A673 (cell line): ENCODE measurements at regions not wholly inside any gene's neighbourhood (a gene's known extent, or its start where the extent isn't known, plus 50 kb on each side); places are given as distances from the start of the nearest gene placed in this dataset.
"Not testable (repeated sequence)": the region's sequence is repeated elsewhere in the genome, so short reads cannot be mapped to it uniquely, and the experiment has no call there.

Source experiments
- BruUV-seq: library from RNA; stranded (reverse); fragments of 400-500 nt; replicated peaks from 2 replicates; lab custom pipeline; 2021; lab: Mats Ljungman, UMichigan
- CTCF ChIA-PET: fragments of 300-600 bp; sonication (Branson Sonifier 250); formaldehyde crosslinking; loops from one replicate; lab custom pipeline; 2022; ENCODE audit warnings: antibody characterized with exemption; lab: Charles Lee
- POLR2A ChIA-PET: fragments of 300-600 bp; sonication (Branson Sonifier 250); formaldehyde crosslinking; loops from one replicate; lab custom pipeline; 2022; ENCODE audit warnings: antibody characterized with exemption; ENCODE audit not compliant: low non-redundant PET; lab: Charles Lee
- DNase-seq: peaks from one replicate; pipeline ENCODE4 v3.0.0-alpha.2; 2015; ENCODE audit warnings: low spot score
- H3K27ac ChIP-seq: fragments of 200-600 bp; sonication (generic); 2 replicates; pipeline ENCODE4 v1.5.1; 2016; ENCODE audit warnings: mixed run types, low read depth, mild to moderate bottlenecking, mixed read lengths, antibody characterized with exemption, low read length; ENCODE audit not compliant: poor library complexity, severe bottlenecking
- H3K27me3 ChIP-seq: fragments of 200-600 bp; sonication (generic); replicated peaks from 2 replicates; pipeline ENCODE4 v1.6.1; 2017; ENCODE audit warnings: mixed run types, low read depth, mild to moderate bottlenecking, mixed read lengths, antibody characterized with exemption, low read length; ENCODE audit not compliant: insufficient read depth, poor library complexity
- H3K36me3 ChIP-seq: fragments of 200-600 bp; sonication (generic); 2 replicates; pipeline ENCODE4 v1.6.1; 2016; ENCODE audit warnings: mixed run types, mild to moderate bottlenecking, mixed read lengths, antibody characterized with exemption, low read length; ENCODE audit not compliant: insufficient read depth, poor library complexity, severe bottlenecking
- H3K4me1 ChIP-seq: fragments of 200-600 bp; sonication (generic); 2 replicates; pipeline ENCODE4 v1.6.1; 2017; ENCODE audit warnings: mixed run types, mild to moderate bottlenecking, mixed read lengths, antibody characterized with exemption, low read length; ENCODE audit not compliant: insufficient read depth, poor library complexity, severe bottlenecking
- H3K4me3 ChIP-seq: fragments of 200-600 bp; sonication (generic); 2 replicates; pipeline ENCODE4 v1.5.1; 2016; ENCODE audit warnings: low read depth, mixed run types, mild to moderate bottlenecking, mixed read lengths, low read length; ENCODE audit not compliant: poor library complexity, severe bottlenecking
- H3K9me3 ChIP-seq: fragments of 200-600 bp; sonication (generic); 2 replicates; pipeline ENCODE4 v1.6.1; 2016; ENCODE audit warnings: mixed run types, low read depth, mild to moderate bottlenecking, mixed read lengths, antibody characterized with exemption, low read length; ENCODE audit not compliant: poor library complexity, severe bottlenecking
- EZH2 ChIP-seq: fragments of 200-600 bp; sonication (generic); IDR thresholded peaks from 2 replicates; pipeline ENCODE4 v1.6.1; 2017; ENCODE audit warnings: borderline replicate concordance, low read depth, mild to moderate bottlenecking, mixed read lengths, antibody characterized with exemption, low read length; ENCODE audit not compliant: poor library complexity, severe bottlenecking
- intact Hi-C: fragments of 100-400 bp; cut with micrococcal nuclease; formaldehyde crosslinking; loops from one replicate; pipeline ENCODE4 v1.10.0; 2022; ENCODE audit not compliant: unreplicated experiment
- TF ChIP-seq, protein P1 (sequence below): fragments of 300-800, 200-600 bp; sonication (generic); conservative IDR thresholded peaks from 2 replicates; pipeline ENCODE4 v1.5.1; 2017; ENCODE audit warnings: low read depth, mild to moderate bottlenecking, antibody characterized with exemption, low read length, moderate library complexity, mixed read lengths

DNA sequence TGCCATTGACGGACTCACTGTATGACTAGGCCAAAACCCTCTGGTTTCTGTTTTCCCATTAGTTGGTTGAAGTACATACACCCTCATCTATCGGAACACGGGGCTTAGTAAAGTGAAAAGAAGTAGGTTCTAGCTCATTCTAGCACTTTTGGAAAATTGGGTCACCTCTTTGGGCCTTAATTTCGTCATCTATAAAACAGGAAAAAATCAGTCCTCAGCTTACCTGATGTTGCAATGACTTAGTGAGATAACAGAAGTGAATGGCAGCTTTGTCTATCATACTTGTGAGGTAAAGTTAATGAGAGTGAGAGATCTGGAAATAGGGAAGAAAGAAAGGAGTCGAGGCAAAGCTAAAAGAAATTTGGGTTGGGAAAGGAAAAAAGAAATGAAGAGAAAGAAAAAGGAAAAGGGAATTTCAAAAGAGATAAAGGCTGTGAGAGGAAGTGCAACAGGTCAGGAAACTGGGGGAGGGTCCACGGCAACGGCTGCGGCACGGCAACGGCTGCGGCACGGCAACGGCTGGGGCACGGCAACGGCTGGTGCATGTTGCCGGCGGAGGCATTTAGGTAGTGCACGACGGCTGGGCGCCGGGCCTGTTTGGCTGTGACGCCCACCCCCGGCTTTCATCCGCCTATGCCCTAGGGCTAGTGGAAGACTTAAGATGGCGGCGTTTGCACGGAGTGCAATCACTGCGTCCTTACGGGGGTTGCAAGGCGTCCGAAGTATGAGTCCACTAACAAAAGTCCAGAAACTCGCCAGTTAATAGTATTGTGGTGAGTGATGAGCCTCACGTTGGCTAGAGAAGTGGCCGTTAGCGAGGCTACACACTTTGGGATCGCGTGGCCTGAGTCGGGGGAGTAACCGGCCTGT lies 91.4 kb upstream of the XIST start:
- ChIA-PET CTCF (no interaction called here), POLR2A (no interaction called here)
- Histone ChIP-seq H3K27ac (peak overlapping the region; percentile 95), H3K27me3 (no peaks in the 10 kb centered on the region), H3K36me3 (peaks cover 15% of the 10 kb centered on the region), H3K4me1 (peaks cover 4% of the 10 kb centered on the region), H3K4me3 (peak overlapping the region; percentile 89), H3K9me3 (no peaks in the 10 kb centered on the region)
- DNase-seq: peak; percentile 96
- intact Hi-C loops: loop anchor here (2.0 kb wide), 1 partner anchor 91 kb away; the partner anchor contains the start of gene XIST
- TSS peak; percentile 100 for BruUV-seq
- TF ChIP-seq EZH2: no peak

DNA sequence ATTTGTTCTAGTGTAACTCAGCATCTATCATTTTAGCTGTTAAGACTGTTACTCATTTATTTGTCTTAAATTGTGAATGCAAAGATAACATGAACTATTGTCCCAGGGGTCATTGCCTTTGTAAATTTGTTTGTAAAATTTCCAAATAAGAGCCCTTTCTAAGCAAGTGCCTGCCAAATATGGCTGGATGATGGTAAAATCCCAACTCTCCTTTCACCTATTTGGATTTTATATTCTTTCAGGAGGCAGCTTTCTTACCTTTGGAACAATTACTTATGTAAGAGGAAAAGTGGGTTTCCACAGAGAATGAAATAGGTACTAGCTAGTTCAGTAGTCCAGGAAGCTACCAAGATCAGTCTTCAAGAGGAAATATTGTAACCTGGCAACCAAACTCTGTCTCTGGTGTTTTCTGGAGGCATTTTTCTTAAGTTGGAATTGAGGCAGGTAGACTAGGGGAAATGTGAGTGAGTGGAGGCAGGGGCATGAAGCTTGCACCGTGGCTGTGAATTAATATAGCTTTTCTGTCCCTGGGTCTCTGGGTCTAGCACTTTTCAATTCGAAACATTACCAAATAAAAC lies 88.5 kb upstream of the XIST start:
- Histone ChIP-seq H3K27ac (no peak overlapping the region), H3K9me3 (no peaks in the 10 kb centered on the region), H3K4me3 (no peak overlapping the region), H3K27me3 (no peaks in the 10 kb centered on the region), H3K4me1 (peaks cover 4% of the 10 kb centered on the region), H3K36me3 (no peaks in the 10 kb centered on the region)
- POLR2A ChIA-PET: no interaction called here
- CTCF ChIA-PET: no interaction called here
- no TSS peak for BruUV-seq
- TF ChIP-seq, protein P1, sequence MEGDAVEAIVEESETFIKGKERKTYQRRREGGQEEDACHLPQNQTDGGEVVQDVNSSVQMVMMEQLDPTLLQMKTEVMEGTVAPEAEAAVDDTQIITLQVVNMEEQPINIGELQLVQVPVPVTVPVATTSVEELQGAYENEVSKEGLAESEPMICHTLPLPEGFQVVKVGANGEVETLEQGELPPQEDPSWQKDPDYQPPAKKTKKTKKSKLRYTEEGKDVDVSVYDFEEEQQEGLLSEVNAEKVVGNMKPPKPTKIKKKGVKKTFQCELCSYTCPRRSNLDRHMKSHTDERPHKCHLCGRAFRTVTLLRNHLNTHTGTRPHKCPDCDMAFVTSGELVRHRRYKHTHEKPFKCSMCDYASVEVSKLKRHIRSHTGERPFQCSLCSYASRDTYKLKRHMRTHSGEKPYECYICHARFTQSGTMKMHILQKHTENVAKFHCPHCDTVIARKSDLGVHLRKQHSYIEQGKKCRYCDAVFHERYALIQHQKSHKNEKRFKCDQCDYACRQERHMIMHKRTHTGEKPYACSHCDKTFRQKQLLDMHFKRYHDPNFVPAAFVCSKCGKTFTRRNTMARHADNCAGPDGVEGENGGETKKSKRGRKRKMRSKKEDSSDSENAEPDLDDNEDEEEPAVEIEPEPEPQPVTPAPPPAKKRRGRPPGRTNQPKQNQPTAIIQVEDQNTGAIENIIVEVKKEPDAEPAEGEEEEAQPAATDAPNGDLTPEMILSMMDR: no peak
- TF ChIP-seq EZH2: no peak
- intact Hi-C loops: no loop called here
- DNase-seq: no peak

DNA sequence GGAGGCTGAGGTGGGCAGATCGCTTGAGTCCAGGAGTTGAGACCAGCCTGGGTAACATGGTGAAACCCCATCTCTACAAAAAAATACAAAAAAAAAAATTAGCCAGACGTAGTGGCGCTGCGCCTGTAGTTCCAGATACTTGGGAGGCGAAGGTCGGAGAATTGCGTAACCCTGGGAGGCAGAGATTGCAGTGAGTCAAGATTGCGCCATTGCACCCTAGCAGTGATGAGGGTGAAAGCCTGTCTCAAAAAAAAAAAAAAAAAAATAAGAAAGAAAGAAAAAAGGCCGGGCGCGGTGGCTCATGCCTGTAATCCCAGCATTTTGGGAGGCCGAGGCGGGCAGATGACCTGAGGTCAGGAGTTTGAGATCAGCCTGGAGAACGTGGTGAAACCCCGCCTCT lies 85.3 kb upstream of the XIST start:
- intact Hi-C loops, CTCF ChIA-PET, H3K27me3 ChIP-seq, H3K9me3 ChIP-seq, H3K4me1 ChIP-seq, H3K27ac ChIP-seq, H3K36me3 ChIP-seq, DNase-seq, BruUV-seq, POLR2A ChIA-PET, H3K4me3 ChIP-seq: not testable (repeated sequence)

DNA sequence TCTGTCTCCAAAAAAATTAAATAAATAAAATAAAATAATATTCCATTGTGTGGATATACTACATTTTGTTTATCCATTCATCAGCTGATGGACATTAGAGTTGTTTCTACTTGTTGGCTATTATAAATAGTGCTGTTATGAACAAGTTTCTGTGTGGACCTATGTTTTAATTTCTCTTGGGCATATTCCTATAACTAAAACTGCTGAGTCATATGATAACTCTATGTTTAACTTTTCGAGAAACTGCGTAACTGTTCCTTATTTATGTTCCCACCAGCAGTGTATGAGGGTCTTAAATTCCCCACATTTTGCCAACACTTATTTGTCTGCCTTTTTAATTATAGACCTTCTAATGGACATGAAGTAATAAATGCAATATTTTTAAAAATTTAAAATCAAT lies 80.0 kb upstream of the XIST start:
- DNase-seq: no peak
- ChIA-PET CTCF (no interaction called here), POLR2A (no interaction called here)
- no peak for TF ChIP-seq EZH2
- TF ChIP-seq, protein P1: no peak
- Histone ChIP-seq H3K27me3 (no peaks in the 10 kb centered on the region), H3K27ac (no peak overlapping the region), H3K36me3 (no peaks in the 10 kb centered on the region), H3K4me3 (no peak overlapping the region), H3K4me1 (no peaks in the 10 kb centered on the region), H3K9me3 (no peaks in the 10 kb centered on the region)
- intact Hi-C loops: no loop called here
- no TSS peak for BruUV-seq
